ENCODE measurements at regions not wholly inside any gene's neighbourhood (a gene's known extent, or its start where the extent isn't known, plus 50 kb on each side); places are given as distances from the start of the nearest gene placed in this dataset.
"Not testable (repeated sequence)": the region's sequence is repeated elsewhere in the genome, so short reads cannot be mapped to it uniquely, and the experiment has no call there.

DNA sequence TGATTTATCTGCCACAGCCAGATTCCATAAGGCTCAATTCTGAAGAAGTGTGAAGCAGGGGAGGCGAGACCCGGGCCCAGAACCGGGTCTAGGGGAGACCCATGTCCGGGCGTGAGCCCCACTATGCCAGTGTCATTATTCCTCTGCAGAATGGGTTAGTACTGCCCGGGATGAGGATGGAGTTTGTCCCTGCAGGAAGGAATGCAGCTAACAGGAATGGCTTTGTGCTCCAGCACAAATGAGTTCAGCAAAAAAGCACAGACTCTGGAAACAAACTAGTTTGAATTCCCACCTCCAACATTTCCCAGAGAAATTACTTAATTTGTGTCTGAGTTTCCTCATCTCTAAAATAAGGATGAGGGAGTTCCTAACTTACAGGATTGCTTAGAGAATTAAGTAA lies 202.9 kb downstream of the SYK start:
- no peaks in the 10 kb centered on the region for H3K27me3 ChIP-seq (ENCODE audit: control insufficient read depth, insufficient read depth, low read length)
- H3K9me3 ChIP-seq (replicated peaks; ENCODE audit: low read length): no peaks in the 10 kb centered on the region
- H3K36me3 ChIP-seq (ENCODE audit: insufficient read depth, low read length): no peaks in the 10 kb centered on the region
- H3K4me2 ChIP-seq (ENCODE audit: low read length): no peak overlapping the region
- peaks cover 18% of the 10 kb centered on the region for H3K4me1 ChIP-seq (ENCODE audit: control insufficient read depth, insufficient read depth, low read length)
- H3K4me3 ChIP-seq (ENCODE audit: low read length): no peak overlapping the region
- H3K9ac ChIP-seq (ENCODE audit: low read depth, low read length): no peak overlapping the region

DNA sequence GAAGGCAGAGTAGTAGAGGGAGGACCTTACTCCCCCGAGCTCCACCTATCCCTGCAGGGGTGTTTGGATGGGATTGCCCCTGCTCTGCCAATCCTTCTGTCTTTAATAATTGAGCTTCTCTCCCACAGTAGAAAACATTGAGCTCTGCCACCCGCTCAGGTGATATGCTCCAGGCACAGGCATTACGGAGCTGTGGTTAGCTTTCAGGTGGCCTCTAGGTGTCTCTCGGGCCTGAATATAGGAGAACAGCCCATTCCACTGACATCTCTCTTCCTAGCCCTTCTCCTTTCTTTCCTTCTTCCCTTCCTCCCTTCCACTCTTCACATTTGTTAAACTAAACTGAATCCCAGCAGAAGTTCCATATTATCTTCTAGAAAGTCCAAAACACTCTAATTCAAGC lies 203.4 kb downstream of the SYK start:
- Histone ChIP-seq H3K9me3 (replicated peaks; ENCODE audit: low read length) (no peaks in the 10 kb centered on the region), H3K4me2 (ENCODE audit: low read length) (no peak overlapping the region), H3K4me3 (ENCODE audit: low read length) (no peak overlapping the region), H3K27me3 (ENCODE audit: control insufficient read depth, insufficient read depth, low read length) (no peaks in the 10 kb centered on the region), H3K36me3 (ENCODE audit: insufficient read depth, low read length) (no peaks in the 10 kb centered on the region), H3K9ac (ENCODE audit: low read depth, low read length) (no peak overlapping the region), H3K4me1 (ENCODE audit: control insufficient read depth, insufficient read depth, low read length) (peaks cover 14% of the 10 kb centered on the region)

DNA sequence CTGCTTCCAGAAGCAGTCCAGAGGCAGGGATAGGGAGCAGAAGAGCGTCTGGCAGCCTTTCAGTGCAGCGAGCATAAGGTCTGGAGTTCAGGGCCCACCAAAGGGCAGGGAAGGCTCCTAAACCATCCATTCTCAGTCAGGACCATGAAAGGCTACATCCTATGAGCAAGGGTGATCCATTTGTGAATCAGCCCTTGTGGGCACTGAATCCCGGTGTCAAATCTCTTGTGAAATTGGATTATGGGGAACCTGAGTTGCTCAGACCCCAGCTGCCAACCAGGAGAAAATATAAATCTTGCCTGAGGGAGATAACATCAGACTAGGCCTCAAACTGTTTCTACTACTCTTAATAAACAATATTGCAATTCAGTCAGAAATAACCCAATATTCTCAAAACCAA lies 204.4 kb downstream of the SYK start:
- Histone ChIP-seq H3K36me3 (ENCODE audit: insufficient read depth, low read length) (no peaks in the 10 kb centered on the region), H3K9ac (ENCODE audit: low read depth, low read length) (no peak overlapping the region), H3K27me3 (ENCODE audit: control insufficient read depth, insufficient read depth, low read length) (no peaks in the 10 kb centered on the region), H3K9me3 (replicated peaks; ENCODE audit: low read length) (no peaks in the 10 kb centered on the region), H3K4me1 (ENCODE audit: control insufficient read depth, insufficient read depth, low read length) (peaks cover 5% of the 10 kb centered on the region), H3K4me3 (ENCODE audit: low read length) (no peak overlapping the region), H3K4me2 (ENCODE audit: low read length) (no peak overlapping the region)

GRCh38 chr9:91008568-91008967 lies 206.9 kb downstream of the SYK start:
- Histone ChIP-seq H3K9ac (ENCODE audit: low read depth, low read length) (no peak overlapping the region), H3K9me3 (replicated peaks; ENCODE audit: low read length) (no peaks in the 10 kb centered on the region), H3K4me2 (ENCODE audit: low read length) (no peak overlapping the region), H3K36me3 (ENCODE audit: insufficient read depth, low read length) (no peaks in the 10 kb centered on the region), H3K27me3 (ENCODE audit: control insufficient read depth, insufficient read depth, low read length) (no peaks in the 10 kb centered on the region), H3K4me3 (ENCODE audit: low read length) (no peak overlapping the region), H3K4me1 (ENCODE audit: control insufficient read depth, insufficient read depth, low read length) (no peaks in the 10 kb centered on the region)

DNA sequence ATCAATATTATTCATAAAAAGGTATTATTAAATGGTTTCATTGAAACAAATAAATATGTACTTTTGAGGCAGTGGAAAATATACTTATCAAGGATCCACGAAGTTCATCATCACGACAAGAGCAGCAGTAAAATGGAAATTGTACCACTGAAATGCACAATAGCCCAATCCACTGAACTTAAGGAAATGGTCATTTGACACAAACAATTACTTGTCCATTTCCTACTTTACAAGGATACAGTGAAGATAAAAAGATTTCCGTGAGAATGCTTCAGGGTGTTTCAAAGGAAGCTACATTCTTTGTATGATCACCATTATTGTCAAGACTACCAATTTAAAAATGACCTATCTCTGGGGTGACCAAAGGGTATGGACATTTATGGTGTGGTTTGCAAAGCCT lies 210.3 kb downstream of the SYK start:
- no peaks in the 10 kb centered on the region for H3K9me3 ChIP-seq (replicated peaks; ENCODE audit: low read length)
- no peak overlapping the region for H3K9ac ChIP-seq (ENCODE audit: low read depth, low read length)
- H3K4me3 ChIP-seq (ENCODE audit: low read length): no peak overlapping the region
- no peaks in the 10 kb centered on the region for H3K36me3 ChIP-seq (ENCODE audit: insufficient read depth, low read length)
- no peaks in the 10 kb centered on the region for H3K27me3 ChIP-seq (ENCODE audit: control insufficient read depth, insufficient read depth, low read length)
- no peaks in the 10 kb centered on the region for H3K4me1 ChIP-seq (ENCODE audit: control insufficient read depth, insufficient read depth, low read length)
- H3K4me2 ChIP-seq (ENCODE audit: low read length): no peak overlapping the region

DNA sequence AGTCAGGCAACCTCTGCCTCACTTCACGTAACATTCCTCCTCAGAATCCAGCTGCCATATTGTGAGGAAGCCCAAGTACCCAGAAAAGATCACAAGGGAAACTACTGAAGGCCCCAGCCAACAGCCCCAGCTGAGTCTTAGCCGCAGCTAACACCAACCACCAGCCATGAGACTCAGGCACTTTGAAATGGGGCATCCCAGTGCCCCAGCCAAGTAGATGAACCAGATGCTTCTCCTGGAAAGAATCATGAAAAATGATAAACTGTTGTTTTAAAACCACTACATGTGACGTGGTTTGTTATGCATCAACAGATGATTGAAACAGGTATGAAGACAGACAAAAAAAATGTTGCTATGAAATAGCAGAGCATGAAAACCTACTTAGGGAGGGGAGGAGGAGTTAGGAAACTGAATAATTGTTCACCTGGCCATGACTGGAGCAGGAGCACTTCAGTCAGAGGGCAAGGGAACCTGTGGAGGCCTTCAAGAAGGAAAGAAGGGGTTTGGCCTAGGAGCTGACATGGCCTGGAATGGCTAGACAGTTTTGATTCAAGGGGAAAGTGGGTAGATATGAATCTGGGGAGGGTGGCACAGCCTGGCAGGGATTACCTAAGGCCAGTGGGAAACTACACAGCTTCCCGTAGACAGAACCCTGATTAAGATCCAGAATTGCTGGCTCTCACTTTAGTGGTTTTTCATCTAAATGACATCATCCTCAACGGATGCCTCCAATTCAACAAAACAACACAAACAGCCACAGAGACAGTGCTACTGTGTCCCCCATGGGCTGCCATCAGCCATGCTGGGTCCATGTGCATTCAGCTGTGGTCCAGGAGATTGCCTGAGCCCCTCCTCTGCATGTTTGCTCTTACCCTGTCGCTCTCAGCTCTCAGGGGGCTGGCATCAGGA lies 211.6 kb downstream of the SYK start:
- H3K4me3 ChIP-seq (ENCODE audit: low read length): no peak overlapping the region
- H3K9me3 ChIP-seq (replicated peaks; ENCODE audit: low read length): no peaks in the 10 kb centered on the region

GRCh38 chr9:91017245-91017644 lies 215.6 kb downstream of the SYK start:
- Histone ChIP-seq H3K4me1 (ENCODE audit: control insufficient read depth, insufficient read depth, low read length) (no peaks in the 10 kb centered on the region), H3K9me3 (replicated peaks; ENCODE audit: low read length) (no peaks in the 10 kb centered on the region), H3K9ac (ENCODE audit: low read depth, low read length) (no peak overlapping the region), H3K4me2 (ENCODE audit: low read length) (no peak overlapping the region), H3K4me3 (ENCODE audit: low read length) (no peak overlapping the region), H3K36me3 (ENCODE audit: insufficient read depth, low read length) (no peaks in the 10 kb centered on the region), H3K27me3 (ENCODE audit: control insufficient read depth, insufficient read depth, low read length) (no peaks in the 10 kb centered on the region)

More for the DNA sequence above, 211.6 kb downstream of the SYK start:
- no peak overlapping the region for H3K9ac ChIP-seq (ENCODE audit: low read depth, low read length)
- H3K4me2 ChIP-seq (ENCODE audit: low read length): no peak overlapping the region
- H3K4me1 ChIP-seq (ENCODE audit: control insufficient read depth, insufficient read depth, low read length): no peaks in the 10 kb centered on the region
- no peaks in the 10 kb centered on the region for H3K27me3 ChIP-seq (ENCODE audit: control insufficient read depth, insufficient read depth, low read length)
- H3K36me3 ChIP-seq (ENCODE audit: insufficient read depth, low read length): no peaks in the 10 kb centered on the region

DNA sequence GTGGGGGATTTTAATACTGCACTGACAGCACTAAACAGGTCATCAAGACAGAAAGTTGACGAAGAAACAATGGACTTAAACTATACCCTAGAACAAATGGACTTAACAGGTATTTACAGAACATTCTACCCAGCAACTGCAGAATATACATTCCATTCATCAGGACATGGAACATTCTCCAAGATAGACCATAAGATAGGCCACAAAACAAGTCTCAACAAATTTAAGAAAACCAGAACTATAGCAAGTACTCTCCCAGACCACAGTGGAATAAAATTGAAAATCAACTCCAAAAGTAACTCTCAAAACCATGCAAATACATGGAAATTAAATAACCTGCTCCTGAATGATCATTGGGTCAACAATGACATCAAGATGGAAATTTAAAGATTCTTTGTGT lies 218.3 kb downstream of the SYK start:
- not testable (repeated sequence) for H3K27me3 ChIP-seq (ENCODE audit: control insufficient read depth, insufficient read depth, low read length); H3K36me3 ChIP-seq (ENCODE audit: insufficient read depth, low read length); H3K4me2 ChIP-seq (ENCODE audit: low read length); H3K4me3 ChIP-seq (ENCODE audit: low read length); H3K9me3 ChIP-seq (replicated peaks; ENCODE audit: low read length); H3K4me1 ChIP-seq (ENCODE audit: control insufficient read depth, insufficient read depth, low read length); H3K9ac ChIP-seq (ENCODE audit: low read depth, low read length)

- H3K36me3 ChIP-seq (ENCODE audit: insufficient read depth, low read length); H3K4me1 ChIP-seq (ENCODE audit: control insufficient read depth, insufficient read depth, low read length); H3K9me3 ChIP-seq (replicated peaks; ENCODE audit: low read length); H3K9ac ChIP-seq (ENCODE audit: low read depth, low read length); H3K27me3 ChIP-seq (ENCODE audit: control insufficient read depth, insufficient read depth, low read length); H3K4me3 ChIP-seq (ENCODE audit: low read length); H3K4me2 ChIP-seq (ENCODE audit: low read length): not testable (repeated sequence)
These were observed 220.0 kb downstream of the SYK start for GRCh38 chr9:91021656-91022055.

DNA sequence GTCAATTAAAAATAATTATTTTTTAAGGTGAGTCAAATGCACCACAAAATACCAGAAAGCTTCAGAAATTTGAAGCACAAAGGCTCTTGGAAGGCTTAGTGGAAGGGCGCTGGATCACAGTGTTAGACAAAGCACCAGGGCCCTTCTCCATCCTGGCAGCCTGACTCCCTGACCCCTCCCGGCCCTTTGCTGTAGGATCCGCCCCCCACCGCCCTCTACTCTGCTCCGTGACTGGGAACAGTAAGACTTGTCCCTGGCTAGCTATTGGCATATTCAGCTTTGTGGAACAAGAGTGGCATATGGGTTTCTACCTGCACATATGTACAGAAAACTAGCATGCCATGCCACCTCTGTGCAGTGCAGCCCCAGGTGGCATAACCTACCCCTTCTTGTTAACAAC lies 222.1 kb downstream of the SYK start:
- H3K4me2 ChIP-seq (ENCODE audit: low read length): no peak overlapping the region
- peaks cover 14% of the 10 kb centered on the region for H3K27me3 ChIP-seq (ENCODE audit: control insufficient read depth, insufficient read depth, low read length)
- H3K36me3 ChIP-seq (ENCODE audit: insufficient read depth, low read length): no peaks in the 10 kb centered on the region
- H3K4me3 ChIP-seq (ENCODE audit: low read length): no peak overlapping the region
- H3K9ac ChIP-seq (ENCODE audit: low read depth, low read length): no peak overlapping the region
- H3K9me3 ChIP-seq (replicated peaks; ENCODE audit: low read length): no peaks in the 10 kb centered on the region
- H3K4me1 ChIP-seq (ENCODE audit: control insufficient read depth, insufficient read depth, low read length): no peaks in the 10 kb centered on the region

DNA sequence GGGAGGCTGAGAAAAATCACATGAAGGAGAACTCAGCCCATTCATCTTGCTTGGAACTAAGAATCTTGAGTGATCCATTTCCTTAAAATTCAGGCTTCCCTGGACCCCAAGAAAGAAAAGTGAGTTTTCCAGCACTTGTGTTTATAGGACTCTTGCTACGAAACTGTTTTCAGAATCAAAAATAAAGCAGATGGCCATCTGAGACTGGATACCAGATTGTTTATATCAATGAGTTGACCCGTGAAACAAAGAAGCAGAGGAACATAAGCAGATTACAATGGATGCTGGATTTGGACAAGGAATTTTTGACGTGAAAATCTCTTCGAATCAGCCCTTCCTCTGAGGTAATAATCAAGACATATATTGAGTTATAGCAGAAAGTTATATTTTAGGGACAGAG lies 223.2 kb downstream of the SYK start:
- H3K36me3 ChIP-seq (ENCODE audit: insufficient read depth, low read length): no peaks in the 10 kb centered on the region
- H3K9ac ChIP-seq (ENCODE audit: low read depth, low read length): no peak overlapping the region
- no peak overlapping the region for H3K4me3 ChIP-seq (ENCODE audit: low read length)

GRCh38 chr9:91025856-91026255 lies 224.2 kb downstream of the SYK start:
- peaks cover 15% of the 10 kb centered on the region for H3K27me3 ChIP-seq (ENCODE audit: control insufficient read depth, insufficient read depth, low read length)
- no peak overlapping the region for H3K4me3 ChIP-seq (ENCODE audit: low read length)
- H3K9ac ChIP-seq (ENCODE audit: low read depth, low read length): no peak overlapping the region
- H3K4me1 ChIP-seq (ENCODE audit: control insufficient read depth, insufficient read depth, low read length): no peaks in the 10 kb centered on the region
- H3K9me3 ChIP-seq (replicated peaks; ENCODE audit: low read length): no peaks in the 10 kb centered on the region
- no peak overlapping the region for H3K4me2 ChIP-seq (ENCODE audit: low read length)
- no peaks in the 10 kb centered on the region for H3K36me3 ChIP-seq (ENCODE audit: insufficient read depth, low read length)

More for the DNA sequence above, 223.2 kb downstream of the SYK start:
- Histone ChIP-seq H3K9me3 (replicated peaks; ENCODE audit: low read length) (no peaks in the 10 kb centered on the region), H3K27me3 (ENCODE audit: control insufficient read depth, insufficient read depth, low read length) (peaks cover 14% of the 10 kb centered on the region), H3K4me2 (ENCODE audit: low read length) (no peak overlapping the region), H3K4me1 (ENCODE audit: control insufficient read depth, insufficient read depth, low read length) (no peaks in the 10 kb centered on the region)

Data from skeletal muscle satellite cell (primary cell).